Stimulated activated CD4-positive, alpha-beta T cell treated with anti-CD3 and anti-CD28 coated beads, TNF-alpha, amount 100 ng/mL, for 1 hour (primary cell): ENCODE measurements at regions not wholly inside any gene's neighbourhood (a gene's known extent, or its start where the extent isn't known, plus 50 kb on each side); places are given as distances from the start of the nearest gene placed in this dataset.
"Not testable (repeated sequence)": the region's sequence is repeated elsewhere in the genome, so short reads cannot be mapped to it uniquely, and the experiment has no call there.

Experiments
- DNase-seq, 3 donors: peaks; one replicate each; pipeline ENCODE4 v3.0.0-alpha.2; 2020; ENCODE audit warnings: low read depth in 3 of 3, low spot score in 1 of 3

- no peak for DNase-seq
Observed at GRCh38 chr1:192476802-192477298, 98.7 kb upstream of the RGS1 start.

- DNase-seq, result no peak
Observed at GRCh38 chr1:192477630-192478029, 97.9 kb upstream of the RGS1 start.

DNA sequence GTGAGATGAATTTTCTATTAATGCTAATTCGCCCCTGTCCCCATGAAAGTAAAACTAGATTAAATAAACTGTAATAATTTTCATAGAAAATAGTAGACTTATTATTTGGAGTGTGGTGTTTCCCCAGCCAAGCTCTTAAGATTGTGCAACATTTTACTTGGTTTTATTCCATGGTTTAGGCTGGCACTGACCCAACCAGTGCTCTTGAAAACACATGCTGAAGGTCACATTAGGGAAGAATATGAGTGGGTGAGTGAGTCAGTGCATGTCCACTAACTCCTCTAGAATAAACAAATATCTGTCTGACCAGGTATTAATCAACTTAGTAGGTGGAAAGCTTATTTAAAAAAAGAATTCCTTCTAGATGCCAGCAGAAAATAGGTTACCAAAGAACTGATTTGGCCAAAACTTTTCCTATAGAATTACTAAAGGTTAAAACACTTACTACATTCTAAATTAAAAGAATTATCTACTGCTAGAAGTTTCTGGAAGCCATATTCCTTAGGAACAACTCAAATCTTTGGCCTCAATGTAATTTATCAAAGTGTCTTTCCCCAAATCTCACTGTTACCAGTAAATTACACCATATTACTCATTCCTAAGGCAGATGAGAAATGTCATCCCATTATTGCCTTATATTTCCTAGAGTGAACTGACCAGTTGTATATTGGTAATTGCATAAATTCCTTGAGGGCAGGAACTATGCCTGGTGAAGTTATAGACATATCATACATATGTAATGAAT is 89.7 kb upstream of the RGS1 start:
- DNase-seq, result no peak

DNA sequence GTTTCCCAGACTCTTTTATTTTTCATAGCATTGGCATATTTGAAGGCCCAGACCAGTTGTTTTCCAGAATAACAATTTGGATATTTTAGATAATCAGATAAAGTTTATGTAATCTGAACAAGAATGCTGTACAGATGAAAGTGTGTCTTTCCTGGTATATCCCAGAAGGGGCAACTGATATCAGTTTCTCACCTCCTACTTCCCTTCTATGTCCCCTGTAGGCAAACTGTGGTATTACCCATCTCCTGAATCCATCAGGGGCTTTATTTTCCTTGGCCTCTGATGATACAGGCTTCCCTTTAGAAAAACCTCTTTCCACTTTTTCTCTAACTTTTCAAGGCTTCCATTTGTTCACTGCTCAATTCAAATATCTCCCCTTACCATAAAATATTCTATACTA is 87.5 kb upstream of the RGS1 start:
- DNase-seq, result no peak

DNA sequence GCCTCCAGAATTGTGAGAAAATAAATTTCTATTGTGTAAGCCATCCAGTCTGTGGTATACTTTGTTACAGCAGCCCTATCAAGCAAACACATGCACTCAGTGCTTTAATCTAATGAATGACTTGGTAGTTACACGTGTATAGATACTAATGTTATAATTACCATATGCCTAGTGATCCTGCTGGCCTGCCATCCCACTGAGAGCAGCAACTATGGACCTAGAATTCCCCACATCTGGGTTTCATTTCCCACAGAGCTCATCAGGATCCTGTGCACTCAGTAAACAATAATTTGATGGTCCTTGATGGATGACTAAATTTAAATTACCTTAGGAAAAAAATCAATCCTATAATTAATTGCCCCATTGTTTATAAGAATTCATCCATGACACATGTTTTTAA is 86.5 kb upstream of the RGS1 start:
- DNase-seq, result no peak

GRCh38 chr1:192489748-192490147 is 85.8 kb upstream of the RGS1 start:
- DNase-seq, result no peak

- no peak for DNase-seq
Observed at GRCh38 chr1:192491804-192492554, 83.6 kb upstream of the RGS1 start.

- DNase-seq, result no peak
Observed at GRCh38 chr1:192493584-192493983, 82.0 kb upstream of the RGS1 start.

DNA sequence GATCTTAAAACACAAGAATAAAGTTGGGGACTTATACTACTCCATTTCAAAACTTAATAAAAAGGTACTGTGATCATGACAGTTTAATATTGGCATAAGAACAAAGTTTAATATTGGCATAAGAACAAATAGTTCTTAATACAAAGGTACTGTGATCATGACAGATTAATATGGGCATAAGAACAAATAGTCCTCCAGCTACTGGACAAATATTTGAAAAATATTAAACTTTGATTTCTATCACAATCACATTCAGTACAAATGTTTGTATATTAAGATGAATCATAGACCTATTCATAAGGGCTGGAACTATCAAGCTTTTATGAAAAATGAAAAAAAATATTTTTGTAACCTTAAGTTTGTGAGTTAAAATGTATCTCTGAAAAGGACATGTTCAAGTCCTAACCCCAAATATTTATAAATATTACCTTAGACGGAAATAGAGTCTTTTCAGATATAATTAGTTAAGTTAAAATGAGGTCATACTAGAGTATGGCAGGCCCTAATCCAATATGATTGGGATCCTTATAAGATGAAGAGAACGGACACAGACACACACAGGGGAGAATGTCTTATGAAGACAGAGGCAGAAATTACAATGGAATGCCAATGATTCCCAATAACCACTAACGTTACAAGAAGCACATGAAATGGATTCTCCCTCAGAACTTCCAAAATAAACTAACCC is 79.1 kb upstream of the RGS1 start:
- no peak for DNase-seq

DNA sequence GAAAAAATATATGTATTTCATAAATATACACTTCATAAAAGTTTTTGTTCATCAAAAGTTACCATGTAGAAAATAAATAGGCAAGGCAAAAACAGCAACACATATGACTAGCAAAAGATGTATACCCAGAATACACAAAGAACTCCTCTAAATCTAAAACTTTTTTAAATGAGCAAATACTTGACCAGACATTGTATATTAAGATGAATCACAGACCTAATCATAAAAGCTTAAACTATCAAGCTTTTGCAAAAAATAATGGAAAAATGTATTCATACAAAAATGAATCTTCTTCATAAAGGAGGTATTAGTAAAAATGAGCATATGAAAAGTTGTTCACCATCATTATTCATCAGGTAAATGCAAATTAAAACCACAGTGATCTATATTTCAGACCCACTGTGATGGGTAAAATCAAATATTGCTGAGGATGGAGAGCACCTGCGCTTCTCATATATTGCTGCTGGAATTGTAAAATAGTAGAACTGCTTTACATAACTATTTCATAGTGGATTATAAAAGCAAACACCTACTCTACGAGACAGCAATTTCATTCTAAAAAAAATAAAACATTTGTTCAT is 78.3 kb upstream of the RGS1 start:
- DNase-seq, result no peak

- not testable (repeated sequence) for DNase-seq
Observed at GRCh38 chr1:192498092-192498491, 77.5 kb upstream of the RGS1 start.

GRCh38 chr1:192499061-192499581 is 76.5 kb upstream of the RGS1 start:
- not testable (repeated sequence) for DNase-seq

- not testable (repeated sequence) for DNase-seq
Observed at GRCh38 chr1:192500541-192500940, 75.0 kb upstream of the RGS1 start.

GRCh38 chr1:192506741-192507155 is 68.8 kb upstream of the RGS1 start:
- no peak for DNase-seq

DNA sequence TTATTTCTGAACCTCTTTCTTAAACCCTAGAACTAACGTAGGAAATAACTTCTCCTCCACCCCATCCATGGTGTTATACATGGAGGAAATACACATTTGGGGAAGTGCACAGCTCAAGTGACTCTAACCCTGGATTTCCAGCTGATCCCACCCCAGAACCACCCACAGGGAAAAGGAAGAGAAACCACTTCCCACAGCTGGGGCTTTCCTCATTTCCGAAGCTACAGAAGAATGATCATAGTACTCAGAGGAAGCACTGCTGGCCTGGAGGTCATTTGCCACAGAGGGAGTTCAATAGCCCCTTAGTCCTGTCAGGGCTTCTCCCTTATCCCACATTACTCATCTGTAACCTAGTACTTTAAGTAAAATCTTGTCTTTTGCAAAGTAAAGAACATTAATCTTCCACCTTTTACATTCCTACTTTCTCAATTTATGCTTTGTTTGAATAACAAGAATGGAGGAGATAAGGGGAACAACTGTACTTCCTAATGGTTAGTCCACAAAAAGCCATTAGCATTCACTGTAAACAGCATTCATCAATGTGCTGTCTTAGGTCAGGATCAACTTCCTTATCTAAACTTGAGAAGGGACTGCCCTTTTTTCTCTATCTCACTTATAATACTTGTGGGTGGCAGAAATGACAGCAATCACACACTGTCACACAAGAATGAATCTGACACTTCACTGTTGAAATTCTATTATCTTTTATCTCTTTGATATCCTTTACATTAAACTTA is 63.0 kb upstream of the RGS1 start:
- no peak for DNase-seq

- DNase-seq, result no peak
Observed at GRCh38 chr1:192513196-192513595, 62.4 kb upstream of the RGS1 start.

GRCh38 chr1:192513697-192514096 is 61.9 kb upstream of the RGS1 start:
- DNase-seq, result no peak

DNA sequence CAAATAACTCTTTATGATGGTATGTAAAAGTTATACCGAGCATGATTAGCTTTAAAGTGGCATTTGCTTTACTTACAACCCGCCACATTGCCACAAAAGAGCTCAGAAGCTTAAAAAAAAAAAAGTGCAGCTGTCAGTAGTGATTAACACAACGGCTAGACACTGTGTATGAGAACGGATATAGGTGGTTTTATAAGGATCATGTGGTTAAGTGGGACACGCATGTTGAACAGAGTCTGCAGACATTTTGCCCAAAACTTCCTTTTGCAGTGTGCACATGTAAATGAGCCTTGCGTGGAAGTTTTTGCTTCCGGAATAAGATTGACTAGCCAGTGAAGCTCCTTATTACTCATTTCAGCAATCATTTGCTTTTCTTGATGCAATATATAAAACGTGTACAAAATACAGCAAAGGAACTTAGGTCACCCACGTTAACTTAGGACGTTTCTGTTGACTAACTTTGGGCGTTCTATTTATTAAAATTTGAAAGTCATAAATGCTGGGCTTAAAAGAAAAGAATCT is 58.7 kb upstream of the RGS1 start:
- peak in 2 of 3 donors; percentile 30 to 32 for DNase-seq

- DNase-seq, result not testable (repeated sequence)
Observed at GRCh38 chr1:192517716-192518355, 57.7 kb upstream of the RGS1 start.

DNA sequence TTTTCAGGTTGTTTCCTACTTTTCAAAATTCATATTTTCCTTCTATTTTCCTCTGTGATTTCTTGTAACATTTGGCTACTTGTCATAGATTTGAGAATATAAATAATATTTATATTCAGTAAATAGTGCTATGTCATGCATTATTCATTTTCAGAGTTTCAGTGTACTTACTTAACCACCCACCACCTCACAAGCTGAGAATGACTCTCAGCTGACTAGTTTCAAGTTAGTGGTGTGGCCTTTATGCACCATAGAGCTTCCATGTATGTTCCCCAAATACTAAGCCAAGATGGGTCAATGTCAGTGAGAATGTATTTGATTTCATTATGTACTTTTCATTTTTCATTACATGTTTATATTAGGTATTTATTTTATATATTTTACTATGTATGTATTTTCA is 56.9 kb upstream of the RGS1 start:
- DNase-seq, result no peak
